ENCODE measurements at regions not wholly inside any gene's neighbourhood (a gene's known extent, or its start where the extent isn't known, plus 50 kb on each side); places are given as distances from the start of the nearest gene placed in this dataset.
"Not testable (repeated sequence)": the region's sequence is repeated elsewhere in the genome, so short reads cannot be mapped to it uniquely, and the experiment has no call there.

DNA sequence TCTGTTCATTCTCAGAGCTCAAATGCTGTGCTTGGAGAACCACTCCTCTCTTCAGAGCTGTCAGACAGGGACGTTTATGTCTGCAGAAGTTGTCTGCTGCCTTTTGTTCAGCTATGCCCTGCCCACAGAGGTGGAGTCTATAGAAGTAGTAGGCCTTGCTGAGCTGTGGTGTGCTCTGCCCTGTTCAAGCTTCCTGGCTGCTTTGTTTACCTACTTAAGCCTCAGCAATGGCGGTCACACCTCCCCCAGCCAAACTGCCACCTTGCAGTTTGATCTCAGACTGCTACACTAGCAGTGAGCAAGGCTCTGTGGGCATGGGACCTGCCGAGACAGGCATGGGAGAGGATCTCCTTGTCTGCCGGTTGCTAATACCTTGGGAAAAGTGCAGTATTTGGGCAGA, 59.7 kb upstream of the HGF start:
- POLR2A ChIA-PET; DNase-seq; ATAC-seq; H3K27me3 Mint-ChIP-seq; H3K36me3 Mint-ChIP-seq (ENCODE audit: low read depth); intact Hi-C loops (cut with DNase I, micrococcal nuclease); H3K4me3 Mint-ChIP-seq; CTCF ChIA-PET; H3K4me1 Mint-ChIP-seq; H3K27ac Mint-ChIP-seq: not testable (repeated sequence)
- H3K9me3 Mint-ChIP-seq (ENCODE audit: low read depth) = peaks cover 25% of the 10 kb centered on the region

GRCh38 chr7:81822811-81823210, 53.0 kb upstream of the HGF start:
- Mint-ChIP-seq H3K9me3 (ENCODE audit: low read depth) (peaks cover 6% of the 10 kb centered on the region), H3K4me1 (no peaks in the 10 kb centered on the region), H3K27me3 (no peaks in the 10 kb centered on the region), H3K36me3 (ENCODE audit: low read depth) (no peaks in the 10 kb centered on the region), H3K4me3 (no peak overlapping the region), H3K27ac (no peak overlapping the region)
- intact Hi-C loops (cut with DNase I, micrococcal nuclease) = no loop called here
- POLR2A ChIA-PET = no interaction called here
- CTCF ChIA-PET = no interaction called here
- ATAC-seq (no peak), DNase-seq (no peak)

DNA sequence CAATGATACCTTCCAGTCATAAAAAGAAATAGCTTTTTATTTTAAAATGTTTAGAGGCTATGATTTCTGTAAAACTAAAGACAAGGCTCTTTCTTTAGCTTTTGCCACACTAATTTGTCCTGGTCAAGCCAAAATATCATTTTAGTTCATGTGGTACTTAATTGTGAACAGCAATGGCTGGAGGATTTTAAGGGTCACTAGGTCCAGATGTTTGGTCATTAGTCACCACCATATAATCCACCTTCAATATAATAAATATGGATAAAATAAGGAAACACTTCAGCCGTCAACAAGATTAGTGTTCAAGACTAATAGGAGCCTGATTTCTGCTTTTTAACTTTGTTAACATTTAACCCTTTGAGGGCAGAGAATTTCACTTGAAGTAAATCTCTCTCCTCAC, 50.0 kb upstream of the HGF start:
- Mint-ChIP-seq H3K4me1 (no peaks in the 10 kb centered on the region), H3K27ac (no peak overlapping the region), H3K27me3 (no peaks in the 10 kb centered on the region), H3K4me3 (no peak overlapping the region), H3K9me3 (ENCODE audit: low read depth) (peaks cover 2% of the 10 kb centered on the region), H3K36me3 (ENCODE audit: low read depth) (no peaks in the 10 kb centered on the region)
- DNase-seq (no peak), ATAC-seq (no peak)
- intact Hi-C loops (cut with DNase I, micrococcal nuclease) = no loop called here
- CTCF ChIA-PET = interaction anchor here (0.8 kb wide), 1 partner anchor 17 kb away, joined by 3 read pairs; no protein-coding TSS in a partner anchor
- POLR2A ChIA-PET = no interaction called here

All from activated CD4-positive, alpha-beta T cell treated with anti-CD3 and anti-CD28 coated beads for 36 hours (primary cell).